SJCRH30 (cell line): ENCODE measurements at regions not wholly inside any gene's neighbourhood (a gene's known extent, or its start where the extent isn't known, plus 50 kb on each side); places are given as distances from the start of the nearest gene placed in this dataset.
A peak's percentile ranks its signal among the peaks of the same experiment; 100 is the strongest.
"Not testable (repeated sequence)": the region's sequence is repeated elsewhere in the genome, so short reads cannot be mapped to it uniquely, and the experiment has no call there.

Experiments used
- DNase-seq, 2 experiments: peaks; one replicate each; pipeline ENCODE4 v3.0.0-alpha.2; 2015 to 2020
- H3K27ac ChIP-seq: fragments of 250-450 bp; sonication (Bioruptor Pico); 2 replicates; pipeline ENCODE4 v1.5.1; 2020; ENCODE audit warnings: mild to moderate bottlenecking, moderate library complexity
- H3K27me3 ChIP-seq: fragments of 250-450 bp; sonication (Bioruptor Pico); 2 replicates; pipeline ENCODE4 v1.5.1; 2020; ENCODE audit warnings: mild to moderate bottlenecking, moderate library complexity
- H3K36me3 ChIP-seq: fragments of 250-450 bp; sonication (Bioruptor Pico); 2 replicates; pipeline ENCODE4 v1.5.1; 2020; ENCODE audit warnings: mild to moderate bottlenecking, moderate library complexity
- H3K4me1 ChIP-seq: fragments of 250-450 bp; sonication (Bioruptor Pico); 2 replicates; pipeline ENCODE4 v1.5.1; 2020; ENCODE audit warnings: mild to moderate bottlenecking, moderate library complexity
- H3K4me3 ChIP-seq: fragments of 250-450 bp; sonication (Bioruptor Pico); 2 replicates; pipeline ENCODE4 v1.5.1; 2020; ENCODE audit warnings: mild to moderate bottlenecking, moderate library complexity
- H3K9me3 ChIP-seq: fragments of 250-450 bp; sonication (Bioruptor Pico); replicated peaks from 2 replicates; pipeline ENCODE4 v1.5.1; 2020; ENCODE audit warnings: mild to moderate bottlenecking, moderate library complexity

DNA sequence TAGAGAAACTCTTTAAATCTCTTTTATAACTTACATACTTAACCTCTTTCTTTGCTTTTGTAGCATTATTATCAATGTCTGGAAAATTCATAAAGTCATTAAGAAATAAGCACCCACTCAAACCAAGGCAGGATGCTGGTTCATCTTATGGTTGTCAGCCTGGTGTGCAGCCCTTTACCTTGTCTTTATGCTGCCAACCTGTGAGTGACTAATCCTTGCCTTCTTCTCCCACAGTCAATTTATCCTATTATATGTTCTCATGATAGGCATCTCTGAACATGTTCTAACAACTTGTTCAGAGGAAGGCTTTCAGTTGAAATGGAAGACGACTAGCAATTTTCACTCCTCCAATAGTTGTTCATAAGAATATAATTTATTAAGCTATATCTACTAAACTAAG lies 186.9 kb upstream of the CAND1 start:
- DNase-seq: no peak
- Histone ChIP-seq H3K9me3 (no peaks in the 10 kb centered on the region), H3K27me3 (no peaks in the 10 kb centered on the region), H3K36me3 (no peaks in the 10 kb centered on the region), H3K27ac (no peak overlapping the region), H3K4me1 (no peaks in the 10 kb centered on the region), H3K4me3 (no peak overlapping the region)

GRCh38 chr12:67085699-67086098 lies 183.5 kb upstream of the CAND1 start:
- Histone ChIP-seq H3K4me1 (no peaks in the 10 kb centered on the region), H3K27me3 (no peaks in the 10 kb centered on the region), H3K9me3 (no peaks in the 10 kb centered on the region), H3K36me3 (no peaks in the 10 kb centered on the region), H3K4me3 (no peak overlapping the region), H3K27ac (no peak overlapping the region)
- DNase-seq: no peak

- Histone ChIP-seq H3K27ac (no peak overlapping the region), H3K36me3 (no peaks in the 10 kb centered on the region), H3K4me3 (no peak overlapping the region), H3K9me3 (no peaks in the 10 kb centered on the region), H3K4me1 (no peaks in the 10 kb centered on the region), H3K27me3 (no peaks in the 10 kb centered on the region)
- no peak for DNase-seq
Measured at GRCh38 chr12:67086116-67086515, 183.0 kb upstream of the CAND1 start.

- Histone ChIP-seq H3K36me3 (no peaks in the 10 kb centered on the region), H3K4me1 (no peaks in the 10 kb centered on the region), H3K9me3 (no peaks in the 10 kb centered on the region), H3K27ac (no peak overlapping the region), H3K27me3 (no peaks in the 10 kb centered on the region), H3K4me3 (no peak overlapping the region)
- no peak for DNase-seq
Measured at GRCh38 chr12:67088401-67089118, 180.6 kb upstream of the CAND1 start.

DNA sequence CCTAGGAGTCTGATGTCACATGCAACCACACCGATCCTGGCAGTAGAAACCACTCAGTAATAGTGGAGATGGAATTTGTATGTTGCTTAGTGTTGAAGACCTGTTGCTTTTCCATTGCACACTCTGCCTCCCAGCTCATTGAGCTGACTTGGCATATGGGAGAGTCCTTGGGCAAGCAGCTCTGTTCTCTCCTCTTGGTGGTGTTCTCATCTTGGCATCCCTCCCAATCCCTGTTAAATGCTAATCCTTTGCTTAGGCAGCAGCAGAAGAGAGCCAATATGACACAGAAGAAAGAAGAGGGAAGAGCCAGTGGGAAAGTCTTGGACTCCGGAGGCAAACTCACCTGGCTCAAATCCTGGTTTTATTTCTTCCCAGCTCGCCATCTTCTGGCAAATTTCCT lies 178.0 kb upstream of the CAND1 start:
- no peaks in the 10 kb centered on the region for H3K9me3 ChIP-seq
- DNase-seq: no peak
- no peaks in the 10 kb centered on the region for H3K36me3 ChIP-seq

GRCh38 chr12:67091678-67092077 lies 177.5 kb upstream of the CAND1 start:
- no peak for DNase-seq
- Histone ChIP-seq H3K4me3 (no peak overlapping the region), H3K27ac (no peak overlapping the region), H3K36me3 (no peaks in the 10 kb centered on the region), H3K4me1 (no peaks in the 10 kb centered on the region), H3K27me3 (no peaks in the 10 kb centered on the region), H3K9me3 (no peaks in the 10 kb centered on the region)

More for the DNA sequence above, 178.0 kb upstream of the CAND1 start:
- Histone ChIP-seq H3K4me1 (no peaks in the 10 kb centered on the region), H3K27ac (no peak overlapping the region), H3K4me3 (no peak overlapping the region), H3K27me3 (no peaks in the 10 kb centered on the region)

- H3K27ac ChIP-seq, H3K36me3 ChIP-seq, H3K4me1 ChIP-seq, DNase-seq, H3K9me3 ChIP-seq, H3K27me3 ChIP-seq, H3K4me3 ChIP-seq: not testable (repeated sequence)
Measured at GRCh38 chr12:67092934-67093333, 176.2 kb upstream of the CAND1 start.

- H3K9me3 ChIP-seq: no peaks in the 10 kb centered on the region
- H3K27ac ChIP-seq: no peak overlapping the region
- DNase-seq: no peak
- H3K4me1 ChIP-seq: no peaks in the 10 kb centered on the region
- H3K27me3 ChIP-seq: no peaks in the 10 kb centered on the region
- no peaks in the 10 kb centered on the region for H3K36me3 ChIP-seq
- no peak overlapping the region for H3K4me3 ChIP-seq
Measured at GRCh38 chr12:67096533-67097318, 172.4 kb upstream of the CAND1 start.

GRCh38 chr12:67099858-67100257 lies 169.3 kb upstream of the CAND1 start:
- H3K9me3 ChIP-seq: no peaks in the 10 kb centered on the region; the same call in 1 of the 2 replicates
- H3K27me3 ChIP-seq: no peaks in the 10 kb centered on the region
- H3K27ac ChIP-seq: no peak overlapping the region
- no peaks in the 10 kb centered on the region for H3K36me3 ChIP-seq
- DNase-seq: no peak
- H3K4me1 ChIP-seq: no peaks in the 10 kb centered on the region
- H3K4me3 ChIP-seq: no peak overlapping the region

GRCh38 chr12:67103521-67103920 lies 165.6 kb upstream of the CAND1 start:
- no peak overlapping the region for H3K27ac ChIP-seq
- H3K4me3 ChIP-seq: no peak overlapping the region

DNA sequence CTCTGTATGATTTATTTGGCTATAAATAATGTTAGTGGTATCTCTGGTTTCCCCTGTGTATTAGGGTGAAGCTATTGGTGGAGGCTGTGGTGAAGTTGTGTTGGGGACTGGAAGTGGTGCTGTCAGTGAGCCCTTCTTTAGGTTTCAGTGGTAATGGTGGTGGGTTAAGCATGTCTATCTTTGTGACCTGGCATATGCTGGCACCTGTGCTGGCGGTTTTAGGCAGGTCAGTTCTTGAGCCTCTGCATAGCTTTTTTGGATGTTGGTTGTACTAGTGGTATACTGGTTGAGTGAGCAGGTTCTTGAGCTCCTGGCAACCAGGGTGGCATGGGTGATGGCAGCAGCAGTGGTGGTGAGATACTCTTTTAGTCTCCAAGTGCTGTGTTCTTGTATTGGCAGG lies 161.9 kb upstream of the CAND1 start:
- Histone ChIP-seq H3K4me1 (peaks cover 2% of the 10 kb centered on the region; the same call in 1 of the 2 replicates), H3K27ac (no peak overlapping the region)
- no peak for DNase-seq

More at GRCh38 chr12:67103521-67103920, 165.6 kb upstream of the CAND1 start:
- Histone ChIP-seq H3K9me3 (peaks cover 6% of the 10 kb centered on the region; the same call in 1 of the 2 replicates), H3K4me1 (peaks cover 2% of the 10 kb centered on the region; the same call in 1 of the 2 replicates), H3K27me3 (no peaks in the 10 kb centered on the region), H3K36me3 (no peaks in the 10 kb centered on the region)
- no peak for DNase-seq

GRCh38 chr12:67107751-67108269 lies 161.3 kb upstream of the CAND1 start:
- no peaks in the 10 kb centered on the region for H3K36me3 ChIP-seq
- DNase-seq: peak; percentile 87
- no peak overlapping the region for H3K27ac ChIP-seq
- H3K9me3 ChIP-seq: peaks cover 6% of the 10 kb centered on the region; the same call in 1 of the 2 replicates
- no peak overlapping the region for H3K4me3 ChIP-seq
- no peaks in the 10 kb centered on the region for H3K27me3 ChIP-seq
- H3K4me1 ChIP-seq: peaks cover 2% of the 10 kb centered on the region; the same call in 1 of the 2 replicates

More for the DNA sequence above, 161.9 kb upstream of the CAND1 start:
- Histone ChIP-seq H3K27me3 (no peaks in the 10 kb centered on the region), H3K4me3 (no peak overlapping the region), H3K9me3 (peaks cover 6% of the 10 kb centered on the region; the same call in 1 of the 2 replicates), H3K36me3 (no peaks in the 10 kb centered on the region)

- H3K4me1 ChIP-seq, H3K9me3 ChIP-seq, H3K27ac ChIP-seq, DNase-seq, H3K27me3 ChIP-seq, H3K4me3 ChIP-seq, H3K36me3 ChIP-seq: not testable (repeated sequence)
Measured at GRCh38 chr12:67110345-67110744, 158.8 kb upstream of the CAND1 start.

DNA sequence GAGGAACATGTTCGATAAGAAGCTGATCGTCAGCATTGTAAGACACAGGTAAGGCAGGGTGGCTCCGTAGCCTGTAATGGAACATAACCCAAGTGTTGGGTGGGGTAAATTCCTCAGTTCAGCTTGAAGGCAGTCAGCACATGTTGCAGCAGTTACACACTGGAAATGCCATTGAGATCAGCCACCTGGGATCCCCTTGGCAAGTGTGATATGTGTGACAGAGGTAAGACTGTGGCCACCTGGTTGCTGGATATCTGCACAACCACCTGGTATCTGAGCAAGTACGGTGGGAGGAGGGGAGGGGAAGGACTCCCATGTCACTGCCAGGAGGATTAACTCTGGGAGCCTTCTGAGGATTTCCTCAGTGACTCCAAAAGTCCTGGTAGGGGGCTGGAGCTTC lies 158.0 kb upstream of the CAND1 start:
- Histone ChIP-seq H3K4me1 (peaks cover 2% of the 10 kb centered on the region; the same call in 1 of the 2 replicates), H3K9me3 (0 out of 2 replicates have a peak, but pooled peaks cover 2% of the 10 kb centered on the region), H3K36me3 (no peaks in the 10 kb centered on the region), H3K4me3 (no peak overlapping the region), H3K27ac (no peak overlapping the region), H3K27me3 (no peaks in the 10 kb centered on the region)
- no peak for DNase-seq

DNA sequence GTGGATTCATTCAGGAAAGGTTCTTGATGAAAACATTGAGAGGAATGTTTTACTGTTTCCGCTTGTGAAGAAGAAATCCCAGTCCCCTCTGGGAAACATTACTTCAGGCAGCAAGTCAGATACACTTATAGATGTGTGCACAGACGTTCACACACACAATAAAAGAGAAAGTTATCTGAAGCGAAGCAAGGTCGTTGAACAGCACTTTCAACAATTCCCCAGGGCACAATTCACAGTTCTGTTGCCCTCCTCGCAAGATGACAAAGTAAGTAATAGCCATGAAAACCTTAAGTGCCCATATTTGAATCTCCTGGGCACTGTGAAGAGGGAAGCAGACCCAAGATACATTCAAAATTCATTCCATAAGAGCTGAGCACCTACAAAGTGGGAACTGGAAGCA lies 156.6 kb upstream of the CAND1 start:
- H3K27me3 ChIP-seq: no peaks in the 10 kb centered on the region
- no peak overlapping the region for H3K27ac ChIP-seq
- H3K9me3 ChIP-seq: no peaks in the 10 kb centered on the region
- H3K4me1 ChIP-seq: peaks cover 2% of the 10 kb centered on the region; the same call in 1 of the 2 replicates
- no peak for DNase-seq
- no peaks in the 10 kb centered on the region for H3K36me3 ChIP-seq
- H3K4me3 ChIP-seq: no peak overlapping the region
